ENCODE measurements at regions not wholly inside any gene's neighbourhood (a gene's known extent, or its start where the extent isn't known, plus 50 kb on each side); places are given as distances from the start of the nearest gene placed in this dataset.
"Not testable (repeated sequence)": the region's sequence is repeated elsewhere in the genome, so short reads cannot be mapped to it uniquely, and the experiment has no call there.

GRCh38 chr2:191501561-191502168, 176.3 kb upstream of the NABP1 start:
- H3K9me3 Mint-ChIP-seq, result no peaks in the 10 kb centered on the region
- no peaks in the 10 kb centered on the region for H3K36me3 Mint-ChIP-seq (ENCODE audit: low read depth)
- H3K4me3 Mint-ChIP-seq, result no peak overlapping the region
- H3K27me3 Mint-ChIP-seq (ENCODE audit: low read depth), result peaks cover 13% of the 10 kb centered on the region
- H3K27ac Mint-ChIP-seq, result no peak overlapping the region
- no peaks in the 10 kb centered on the region for H3K4me1 Mint-ChIP-seq (ENCODE audit: low read depth)

- Mint-ChIP-seq H3K4me3 (no peak overlapping the region), H3K9me3 (peaks cover 4% of the 10 kb centered on the region), H3K27ac (no peak overlapping the region), H3K27me3 (ENCODE audit: low read depth) (peaks cover 4% of the 10 kb centered on the region), H3K36me3 (ENCODE audit: low read depth) (no peaks in the 10 kb centered on the region), H3K4me1 (ENCODE audit: low read depth) (no peaks in the 10 kb centered on the region)
Observed at GRCh38 chr2:191506515-191506914, 171.4 kb upstream of the NABP1 start.

- H3K36me3 Mint-ChIP-seq (ENCODE audit: low read depth); H3K27me3 Mint-ChIP-seq (ENCODE audit: low read depth); H3K4me1 Mint-ChIP-seq (ENCODE audit: low read depth); H3K9me3 Mint-ChIP-seq; H3K4me3 Mint-ChIP-seq; H3K27ac Mint-ChIP-seq: not testable (repeated sequence)
Observed at GRCh38 chr2:191507252-191507853, 170.6 kb upstream of the NABP1 start.

- Mint-ChIP-seq H3K9me3 (peaks cover 4% of the 10 kb centered on the region), H3K4me3 (no peak overlapping the region), H3K27me3 (ENCODE audit: low read depth) (peaks cover 4% of the 10 kb centered on the region), H3K36me3 (ENCODE audit: low read depth) (no peaks in the 10 kb centered on the region), H3K27ac (no peak overlapping the region), H3K4me1 (ENCODE audit: low read depth) (no peaks in the 10 kb centered on the region)
Observed at GRCh38 chr2:191508738-191509137, 169.2 kb upstream of the NABP1 start.

- H3K27ac Mint-ChIP-seq, result no peak overlapping the region
- no peak overlapping the region for H3K4me3 Mint-ChIP-seq
- peaks cover 4% of the 10 kb centered on the region for H3K9me3 Mint-ChIP-seq
- no peaks in the 10 kb centered on the region for H3K36me3 Mint-ChIP-seq (ENCODE audit: low read depth)
- H3K4me1 Mint-ChIP-seq (ENCODE audit: low read depth), result no peaks in the 10 kb centered on the region
- peaks cover 7% of the 10 kb centered on the region for H3K27me3 Mint-ChIP-seq (ENCODE audit: low read depth)
Observed at GRCh38 chr2:191512216-191512835, 165.6 kb upstream of the NABP1 start.

GRCh38 chr2:191512874-191513273, 165.1 kb upstream of the NABP1 start:
- peaks cover under 1% of the 10 kb centered on the region for H3K9me3 Mint-ChIP-seq
- no peaks in the 10 kb centered on the region for H3K36me3 Mint-ChIP-seq (ENCODE audit: low read depth)
- H3K4me3 Mint-ChIP-seq, result no peak overlapping the region
- no peak overlapping the region for H3K27ac Mint-ChIP-seq
- peaks cover 13% of the 10 kb centered on the region for H3K27me3 Mint-ChIP-seq (ENCODE audit: low read depth)
- no peaks in the 10 kb centered on the region for H3K4me1 Mint-ChIP-seq (ENCODE audit: low read depth)

GRCh38 chr2:191514613-191515012, 163.3 kb upstream of the NABP1 start:
- H3K4me3 Mint-ChIP-seq, result no peak overlapping the region
- H3K36me3 Mint-ChIP-seq (ENCODE audit: low read depth), result no peaks in the 10 kb centered on the region
- no peak overlapping the region for H3K27ac Mint-ChIP-seq

GRCh38 chr2:191515551-191515950, 162.4 kb upstream of the NABP1 start:
- H3K27me3 Mint-ChIP-seq (ENCODE audit: low read depth), result peaks cover 18% of the 10 kb centered on the region
- H3K27ac Mint-ChIP-seq, result no peak overlapping the region
- no peaks in the 10 kb centered on the region for H3K36me3 Mint-ChIP-seq (ENCODE audit: low read depth)
- no peak overlapping the region for H3K4me3 Mint-ChIP-seq
- no peaks in the 10 kb centered on the region for H3K9me3 Mint-ChIP-seq
- H3K4me1 Mint-ChIP-seq (ENCODE audit: low read depth), result no peaks in the 10 kb centered on the region

More at GRCh38 chr2:191514613-191515012, 163.3 kb upstream of the NABP1 start:
- H3K9me3 Mint-ChIP-seq, result no peaks in the 10 kb centered on the region
- peaks cover 15% of the 10 kb centered on the region for H3K27me3 Mint-ChIP-seq (ENCODE audit: low read depth)
- H3K4me1 Mint-ChIP-seq (ENCODE audit: low read depth), result no peaks in the 10 kb centered on the region

- H3K4me3 Mint-ChIP-seq, result no peak overlapping the region
- H3K9me3 Mint-ChIP-seq, result no peaks in the 10 kb centered on the region
- H3K4me1 Mint-ChIP-seq (ENCODE audit: low read depth), result no peaks in the 10 kb centered on the region
- peaks cover 18% of the 10 kb centered on the region for H3K27me3 Mint-ChIP-seq (ENCODE audit: low read depth)
- H3K27ac Mint-ChIP-seq, result no peak overlapping the region
- H3K36me3 Mint-ChIP-seq (ENCODE audit: low read depth), result no peaks in the 10 kb centered on the region
Observed at GRCh38 chr2:191516260-191516659, 161.7 kb upstream of the NABP1 start.

GRCh38 chr2:191521608-191522208, 156.2 kb upstream of the NABP1 start:
- no peaks in the 10 kb centered on the region for H3K9me3 Mint-ChIP-seq
- H3K27ac Mint-ChIP-seq, result no peak overlapping the region
- no peaks in the 10 kb centered on the region for H3K36me3 Mint-ChIP-seq (ENCODE audit: low read depth)

GRCh38 chr2:191522478-191523120, 155.3 kb upstream of the NABP1 start:
- H3K4me1 Mint-ChIP-seq (ENCODE audit: low read depth), result no peaks in the 10 kb centered on the region
- H3K36me3 Mint-ChIP-seq (ENCODE audit: low read depth), result no peaks in the 10 kb centered on the region
- H3K27ac Mint-ChIP-seq, result no peak overlapping the region
- H3K9me3 Mint-ChIP-seq, result no peaks in the 10 kb centered on the region
- H3K4me3 Mint-ChIP-seq, result no peak overlapping the region
- H3K27me3 Mint-ChIP-seq (ENCODE audit: low read depth), result peaks cover 16% of the 10 kb centered on the region

More at GRCh38 chr2:191521608-191522208, 156.2 kb upstream of the NABP1 start:
- Mint-ChIP-seq H3K27me3 (ENCODE audit: low read depth) (peaks cover 22% of the 10 kb centered on the region), H3K4me1 (ENCODE audit: low read depth) (no peaks in the 10 kb centered on the region), H3K4me3 (no peak overlapping the region)

GRCh38 chr2:191526091-191526490, 151.8 kb upstream of the NABP1 start:
- Mint-ChIP-seq H3K4me3 (no peak overlapping the region), H3K27me3 (ENCODE audit: low read depth) (peaks cover 7% of the 10 kb centered on the region), H3K27ac (no peak overlapping the region), H3K36me3 (ENCODE audit: low read depth) (no peaks in the 10 kb centered on the region), H3K9me3 (no peaks in the 10 kb centered on the region), H3K4me1 (ENCODE audit: low read depth) (no peaks in the 10 kb centered on the region)

- H3K4me1 Mint-ChIP-seq (ENCODE audit: low read depth), result no peaks in the 10 kb centered on the region
- no peaks in the 10 kb centered on the region for H3K9me3 Mint-ChIP-seq
- no peak overlapping the region for H3K27ac Mint-ChIP-seq
- H3K36me3 Mint-ChIP-seq (ENCODE audit: low read depth), result no peaks in the 10 kb centered on the region
- peaks cover 7% of the 10 kb centered on the region for H3K27me3 Mint-ChIP-seq (ENCODE audit: low read depth)
- H3K4me3 Mint-ChIP-seq, result no peak overlapping the region
Observed at GRCh38 chr2:191526536-191526935, 151.4 kb upstream of the NABP1 start.

- no peak overlapping the region for H3K4me3 Mint-ChIP-seq
- peaks cover 7% of the 10 kb centered on the region for H3K27me3 Mint-ChIP-seq (ENCODE audit: low read depth)
- no peaks in the 10 kb centered on the region for H3K36me3 Mint-ChIP-seq (ENCODE audit: low read depth)
- H3K27ac Mint-ChIP-seq, result no peak overlapping the region
- no peaks in the 10 kb centered on the region for H3K4me1 Mint-ChIP-seq (ENCODE audit: low read depth)
- no peaks in the 10 kb centered on the region for H3K9me3 Mint-ChIP-seq
Observed at GRCh38 chr2:191526953-191527556, 150.9 kb upstream of the NABP1 start.

All from T-helper 1 cell treated with Interleukin-12 subunit alpha and Interleukin-12 subunit beta and Interleukin-4 antibody, amounts not matched to agents 30 μg/mL and 1 μg/mL, for 36 hours (primary cell).